Nephron (organoid): ENCODE measurements at regions not wholly inside any gene's neighbourhood (a gene's known extent, or its start where the extent isn't known, plus 50 kb on each side); places are given as distances from the start of the nearest gene placed in this dataset.
"Not testable (repeated sequence)": the region's sequence is repeated elsewhere in the genome, so short reads cannot be mapped to it uniquely, and the experiment has no call there.

Experiments
- H3K27ac Mint-ChIP-seq, 3 experiments: 2 replicates each; pipeline ENCODE4 v1.8.0; 2020; ENCODE audit warnings: mixed read lengths in 3 of 3, mild to moderate bottlenecking in 2 of 3, moderate library complexity in 1 of 3
- H3K27me3 Mint-ChIP-seq: 2 replicates; pipeline ENCODE4 v1.8.0; 2021; ENCODE audit warnings: low read depth, mild to moderate bottlenecking, moderate library complexity, mixed read lengths
- H3K36me3 Mint-ChIP-seq: 2 replicates; pipeline ENCODE4 v1.8.0; 2020; ENCODE audit warnings: low read depth, mixed read lengths
- H3K4me1 Mint-ChIP-seq: 2 replicates; pipeline ENCODE4 v1.8.0; 2020; ENCODE audit warnings: mixed read lengths
- H3K4me3 Mint-ChIP-seq, 3 experiments: 2 replicates each; pipeline ENCODE4 v1.8.0; 2020; ENCODE audit warnings: mild to moderate bottlenecking in 3 of 3, mixed read lengths in 3 of 3, moderate library complexity in 2 of 3
- H3K9me3 Mint-ChIP-seq: 2 replicates; pipeline ENCODE4 v1.8.0; 2020; ENCODE audit warnings: mixed read lengths
- TF ChIP-seq, protein P1 (sequence below), 3 experiments: fragments of 200-600 bp; sonication (generic); IDR thresholded peaks; one replicate each; pipeline ENCODE4 v1.5.0; 2021; ENCODE audit warnings: antibody characterized with exemption in 3 of 3; ENCODE audit not compliant: unreplicated experiment in 3 of 3

DNA sequence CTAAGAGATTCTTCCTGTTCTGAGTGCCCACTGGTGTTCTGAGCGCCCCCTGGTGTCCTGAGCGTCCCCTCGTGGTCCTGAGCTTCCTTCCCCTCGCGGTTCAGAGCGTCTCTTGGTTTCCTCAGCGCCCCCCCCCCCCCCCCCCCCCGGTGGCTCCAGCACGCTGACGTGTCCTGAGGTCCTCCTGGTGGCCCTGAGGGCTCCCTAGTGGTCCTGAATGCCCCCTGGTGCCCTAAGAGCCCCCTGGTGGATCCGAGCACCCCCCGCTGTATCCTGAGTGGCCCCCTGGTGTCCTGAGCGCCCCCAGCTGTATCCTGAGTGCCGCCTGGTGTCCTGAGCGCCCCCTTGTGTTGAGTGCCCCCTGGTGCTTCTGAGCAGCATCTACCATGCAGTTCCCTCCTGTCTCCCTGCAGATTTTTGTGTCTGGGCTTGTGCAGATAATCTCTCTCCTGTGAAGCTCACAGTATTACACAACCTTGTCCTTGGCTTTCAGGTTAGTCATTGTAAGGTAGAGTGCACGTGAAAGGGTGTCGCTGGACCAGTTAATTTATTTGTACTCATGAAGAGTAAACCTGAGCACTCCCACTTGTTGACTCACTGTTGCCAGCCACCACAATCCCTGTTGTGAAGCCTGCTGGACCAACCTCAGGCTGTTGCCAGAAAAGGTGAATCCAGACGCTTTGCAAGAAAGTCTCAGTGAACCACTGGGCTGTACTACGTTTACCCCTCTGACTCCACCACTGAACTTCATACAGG, 1168.4 kb downstream of the TMEM121 start:
- no peaks in the 10 kb centered on the region for H3K27me3 Mint-ChIP-seq
- no peak overlapping the region for H3K27ac Mint-ChIP-seq
- peaks cover 6% of the 10 kb centered on the region for H3K36me3 Mint-ChIP-seq
- H3K9me3 Mint-ChIP-seq, result peaks cover 27% of the 10 kb centered on the region
- H3K4me1 Mint-ChIP-seq, result no peaks in the 10 kb centered on the region
- TF ChIP-seq, protein P1, sequence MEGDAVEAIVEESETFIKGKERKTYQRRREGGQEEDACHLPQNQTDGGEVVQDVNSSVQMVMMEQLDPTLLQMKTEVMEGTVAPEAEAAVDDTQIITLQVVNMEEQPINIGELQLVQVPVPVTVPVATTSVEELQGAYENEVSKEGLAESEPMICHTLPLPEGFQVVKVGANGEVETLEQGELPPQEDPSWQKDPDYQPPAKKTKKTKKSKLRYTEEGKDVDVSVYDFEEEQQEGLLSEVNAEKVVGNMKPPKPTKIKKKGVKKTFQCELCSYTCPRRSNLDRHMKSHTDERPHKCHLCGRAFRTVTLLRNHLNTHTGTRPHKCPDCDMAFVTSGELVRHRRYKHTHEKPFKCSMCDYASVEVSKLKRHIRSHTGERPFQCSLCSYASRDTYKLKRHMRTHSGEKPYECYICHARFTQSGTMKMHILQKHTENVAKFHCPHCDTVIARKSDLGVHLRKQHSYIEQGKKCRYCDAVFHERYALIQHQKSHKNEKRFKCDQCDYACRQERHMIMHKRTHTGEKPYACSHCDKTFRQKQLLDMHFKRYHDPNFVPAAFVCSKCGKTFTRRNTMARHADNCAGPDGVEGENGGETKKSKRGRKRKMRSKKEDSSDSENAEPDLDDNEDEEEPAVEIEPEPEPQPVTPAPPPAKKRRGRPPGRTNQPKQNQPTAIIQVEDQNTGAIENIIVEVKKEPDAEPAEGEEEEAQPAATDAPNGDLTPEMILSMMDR (IDR thresholded peaks at IDR 0.05; ENCODE audit: unreplicated experiment in 3 of 3), result no peak
- H3K4me3 Mint-ChIP-seq, result no peak overlapping the region

DNA sequence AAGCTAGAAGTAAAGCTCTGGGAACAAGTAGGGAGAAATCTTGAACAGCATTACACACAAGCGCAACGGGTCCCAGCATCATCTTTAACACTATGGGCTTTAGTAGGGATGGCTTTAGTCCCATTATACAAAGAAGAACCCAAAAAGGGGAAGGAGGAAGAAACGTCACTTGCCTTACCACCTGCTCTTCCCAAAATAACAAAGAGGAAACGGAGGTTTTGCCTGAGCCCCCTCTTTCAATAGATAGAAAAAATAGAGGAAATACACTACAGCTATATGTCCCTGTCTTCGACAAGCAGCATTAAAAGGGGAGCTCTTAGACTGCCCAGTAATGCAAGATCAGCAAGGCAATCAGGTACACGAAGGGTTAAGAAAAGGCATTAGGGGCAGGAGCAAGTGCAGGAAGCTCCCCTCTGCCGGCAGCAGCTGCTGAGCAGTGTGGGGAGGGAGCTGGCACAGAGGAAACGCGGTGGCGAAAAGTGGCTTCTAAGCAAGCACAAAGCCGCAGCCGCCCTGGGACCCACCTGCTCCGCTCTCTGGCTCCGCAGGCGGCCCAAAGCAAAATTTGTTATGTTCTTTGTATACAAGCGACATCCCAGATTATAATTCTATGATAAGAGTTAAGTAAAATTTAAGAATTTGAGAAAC, 1172.4 kb downstream of the TMEM121 start:
- H3K4me3 Mint-ChIP-seq, H3K27ac Mint-ChIP-seq, H3K27me3 Mint-ChIP-seq, H3K36me3 Mint-ChIP-seq, H3K4me1 Mint-ChIP-seq: not testable (repeated sequence)
- H3K9me3 Mint-ChIP-seq, result peaks cover 15% of the 10 kb centered on the region

DNA sequence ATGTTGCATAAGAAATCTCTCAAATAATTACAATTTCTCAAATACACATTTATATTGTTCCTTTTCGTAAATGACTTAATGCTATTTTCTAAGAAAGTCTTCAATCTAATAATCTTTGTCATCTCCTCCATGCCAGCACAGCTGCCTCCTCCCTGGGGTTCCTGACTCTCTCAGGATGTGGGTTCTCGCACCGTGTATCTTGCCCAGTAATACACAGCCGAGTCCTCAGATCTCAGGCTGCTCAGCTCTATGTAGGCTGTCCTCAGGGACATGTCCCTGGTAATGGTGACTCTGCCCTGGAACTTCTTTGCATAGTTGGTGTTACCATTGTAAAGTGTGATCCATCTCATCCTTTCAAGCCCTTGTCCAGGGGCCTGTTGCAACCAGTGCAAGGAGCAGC, 1177.3 kb downstream of the TMEM121 start:
- not testable (repeated sequence) for H3K4me1 Mint-ChIP-seq, H3K36me3 Mint-ChIP-seq, H3K4me3 Mint-ChIP-seq, H3K27me3 Mint-ChIP-seq, H3K27ac Mint-ChIP-seq
- peaks cover 10% of the 10 kb centered on the region for H3K9me3 Mint-ChIP-seq

DNA sequence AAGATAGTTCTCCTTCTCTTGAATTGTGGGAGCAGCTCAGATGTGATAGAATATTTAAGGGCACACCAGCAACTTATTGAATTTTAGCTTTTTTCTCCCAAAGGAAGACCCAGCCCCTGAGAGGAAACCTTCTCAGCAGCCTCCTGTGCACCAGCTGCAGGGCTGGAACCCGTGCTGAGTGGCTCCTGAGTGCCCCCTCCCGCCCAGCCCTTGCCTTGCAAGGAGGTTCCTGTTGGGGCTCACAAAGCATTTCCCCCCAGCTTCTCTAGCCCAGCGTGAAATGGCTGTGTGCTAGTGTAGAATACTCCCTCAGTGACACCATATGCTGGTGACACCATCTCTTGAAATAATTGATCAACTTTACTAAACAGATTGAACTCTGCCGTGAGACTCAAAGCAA, 1180.1 kb downstream of the TMEM121 start:
- not testable (repeated sequence) for H3K4me1 Mint-ChIP-seq, H3K4me3 Mint-ChIP-seq, H3K27me3 Mint-ChIP-seq, H3K36me3 Mint-ChIP-seq, H3K27ac Mint-ChIP-seq
- peaks cover 16% of the 10 kb centered on the region for H3K9me3 Mint-ChIP-seq

DNA sequence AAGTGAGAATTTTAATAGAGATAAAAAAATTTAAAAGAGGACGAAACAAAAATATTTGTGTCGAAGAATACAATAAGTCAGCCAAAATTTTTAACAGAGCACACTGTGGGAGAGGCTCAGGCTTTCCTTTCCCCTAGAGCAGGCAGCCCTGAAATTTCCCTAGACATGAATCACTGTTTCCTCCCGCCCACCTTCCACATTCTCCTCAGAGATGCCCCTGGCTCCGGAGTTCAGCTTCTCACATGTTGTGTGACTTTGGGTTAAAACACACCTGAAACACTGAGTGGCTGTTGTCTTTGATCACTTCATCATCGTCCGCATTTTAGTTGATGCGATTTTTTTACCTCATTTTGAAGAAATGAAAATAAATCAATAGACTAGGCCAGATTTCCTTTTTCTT, 1183.8 kb downstream of the TMEM121 start:
- H3K4me3 Mint-ChIP-seq, H3K4me1 Mint-ChIP-seq, H3K27me3 Mint-ChIP-seq, H3K36me3 Mint-ChIP-seq, H3K27ac Mint-ChIP-seq: not testable (repeated sequence)
- peaks cover 21% of the 10 kb centered on the region for H3K9me3 Mint-ChIP-seq

DNA sequence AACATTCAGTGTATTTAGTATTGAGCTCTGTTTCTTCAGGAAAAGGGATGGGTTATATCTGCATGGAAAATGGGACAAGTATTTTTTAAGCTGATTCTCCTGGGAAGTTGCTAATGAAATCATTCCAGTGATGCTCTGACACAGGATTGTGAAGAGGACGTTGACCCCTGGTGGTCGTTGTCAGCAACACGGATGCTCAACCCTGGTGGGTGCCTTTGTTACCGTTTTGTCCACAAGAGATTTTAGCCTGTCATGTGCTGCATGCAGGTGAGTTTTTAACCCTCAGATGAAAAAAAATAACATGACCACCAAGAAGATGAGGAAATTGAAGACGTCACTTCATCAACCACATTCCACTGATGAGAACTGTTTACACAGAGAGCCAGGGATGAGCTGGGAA, 1186.1 kb downstream of the TMEM121 start:
- H3K4me1 Mint-ChIP-seq, H3K4me3 Mint-ChIP-seq, H3K27me3 Mint-ChIP-seq, H3K36me3 Mint-ChIP-seq, H3K27ac Mint-ChIP-seq: not testable (repeated sequence)
- H3K9me3 Mint-ChIP-seq, result peaks cover 21% of the 10 kb centered on the region

DNA sequence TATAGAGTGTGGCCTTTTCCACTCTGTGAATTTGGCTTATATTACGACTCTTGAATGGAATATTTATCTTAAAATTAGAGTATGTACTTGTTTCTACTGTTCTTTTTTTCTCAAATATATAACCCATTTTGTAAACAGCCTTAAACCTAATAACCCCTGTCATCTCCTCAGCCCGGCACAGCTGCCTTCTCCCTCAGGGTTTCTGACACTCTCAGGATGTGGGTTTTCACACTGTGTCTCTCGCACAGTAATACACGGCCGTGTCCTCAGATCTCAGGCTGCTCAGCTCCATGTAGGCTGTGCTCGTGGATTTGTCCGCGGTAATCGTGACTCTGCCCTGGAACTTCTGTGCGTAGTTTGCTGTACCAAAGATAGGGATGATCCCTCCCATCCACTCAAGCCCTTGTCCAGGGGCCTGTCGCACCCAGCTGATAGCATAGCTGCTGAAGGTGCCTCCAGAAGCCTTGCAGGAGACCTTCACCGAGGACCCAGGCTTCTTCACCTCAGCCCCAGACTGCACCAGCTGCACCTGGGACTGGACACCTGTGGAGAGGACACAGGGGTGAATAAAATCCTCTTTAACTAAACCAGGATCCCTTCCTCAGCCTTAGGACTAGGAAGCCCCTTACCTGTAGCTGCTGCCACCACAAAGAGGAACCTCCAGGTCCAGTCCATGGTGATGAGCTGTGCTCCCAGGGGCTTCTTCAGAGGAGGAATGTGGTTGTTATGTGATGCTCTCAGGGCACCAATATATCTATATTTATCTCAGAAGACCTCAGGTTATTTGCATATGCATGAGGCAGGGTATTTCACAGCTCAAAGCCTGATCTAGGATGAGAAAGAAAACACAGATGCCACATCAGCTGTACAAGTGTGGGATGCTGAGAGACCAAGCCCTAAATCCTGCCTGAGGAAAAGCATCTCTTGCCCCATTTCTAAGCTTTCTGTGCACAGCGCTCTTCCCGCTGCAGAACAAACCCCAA, 1188.4 kb downstream of the TMEM121 start:
- not testable (repeated sequence) for H3K36me3 Mint-ChIP-seq, H3K27me3 Mint-ChIP-seq, H3K4me1 Mint-ChIP-seq, H3K4me3 Mint-ChIP-seq, H3K27ac Mint-ChIP-seq
- peaks cover 14% of the 10 kb centered on the region for H3K9me3 Mint-ChIP-seq

DNA sequence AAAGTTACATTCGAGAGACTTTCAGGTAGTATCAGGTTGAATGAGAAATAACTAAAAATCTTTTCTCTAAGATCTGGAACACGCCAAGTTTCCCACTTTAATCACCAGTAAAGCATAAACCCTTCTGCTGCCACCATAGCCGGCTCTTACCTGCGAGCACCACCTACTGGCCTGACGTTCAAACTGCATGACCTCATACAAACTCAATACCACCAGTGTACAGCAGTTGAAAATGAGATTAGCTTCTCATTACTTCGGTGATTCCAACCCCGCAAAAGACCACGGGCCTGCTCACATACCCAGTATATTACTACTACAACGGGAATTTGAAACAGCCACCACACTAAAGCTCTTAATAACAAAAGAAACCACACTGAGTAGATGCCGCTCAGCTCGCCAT, 1191.2 kb downstream of the TMEM121 start:
- not testable (repeated sequence) for H3K4me3 Mint-ChIP-seq, H3K36me3 Mint-ChIP-seq, H3K27me3 Mint-ChIP-seq, H3K27ac Mint-ChIP-seq, H3K9me3 Mint-ChIP-seq, H3K4me1 Mint-ChIP-seq

DNA sequence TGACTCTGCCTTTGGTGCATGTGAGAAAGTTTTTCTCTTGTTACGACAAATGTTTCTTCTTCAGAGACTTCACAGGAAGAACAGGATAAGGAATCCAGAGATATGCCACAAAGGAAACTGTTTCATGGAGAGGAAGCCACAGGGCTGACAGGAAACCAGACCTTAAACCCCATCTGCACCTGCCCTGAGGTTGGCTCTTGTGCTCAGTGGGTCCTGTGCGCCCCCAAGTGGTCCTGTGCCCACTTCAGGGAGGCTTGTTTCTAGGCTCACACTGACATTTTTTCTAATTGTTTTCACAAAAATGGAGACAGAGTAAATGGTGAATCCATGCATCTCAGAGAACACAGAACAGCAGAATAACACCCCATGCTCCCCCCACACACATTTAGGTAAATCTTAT, 1193.5 kb downstream of the TMEM121 start:
- not testable (repeated sequence) for H3K9me3 Mint-ChIP-seq, H3K27ac Mint-ChIP-seq, H3K4me1 Mint-ChIP-seq, H3K36me3 Mint-ChIP-seq, H3K27me3 Mint-ChIP-seq, H3K4me3 Mint-ChIP-seq

DNA sequence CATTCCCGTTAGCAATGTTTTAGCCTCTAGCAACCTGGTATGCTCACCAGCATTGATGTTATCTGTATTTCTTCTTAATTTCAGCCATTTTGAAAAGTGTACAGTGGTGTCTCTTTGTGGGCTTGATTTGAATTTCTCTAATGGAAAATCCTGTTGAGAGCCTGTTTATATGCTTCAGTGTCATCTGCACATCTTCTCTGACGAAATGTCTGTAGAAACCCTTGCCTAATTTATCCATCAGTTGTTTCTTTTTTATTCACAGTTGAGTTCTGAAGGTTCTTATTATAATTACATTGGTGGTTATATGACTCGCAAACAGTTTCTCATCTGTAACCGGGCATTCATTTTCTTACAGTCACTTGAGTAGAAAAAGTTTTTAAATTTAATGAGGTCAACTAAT, 1195.5 kb downstream of the TMEM121 start:
- H3K4me1 Mint-ChIP-seq, H3K36me3 Mint-ChIP-seq, H3K27me3 Mint-ChIP-seq, H3K4me3 Mint-ChIP-seq, H3K27ac Mint-ChIP-seq, H3K9me3 Mint-ChIP-seq: not testable (repeated sequence)

DNA sequence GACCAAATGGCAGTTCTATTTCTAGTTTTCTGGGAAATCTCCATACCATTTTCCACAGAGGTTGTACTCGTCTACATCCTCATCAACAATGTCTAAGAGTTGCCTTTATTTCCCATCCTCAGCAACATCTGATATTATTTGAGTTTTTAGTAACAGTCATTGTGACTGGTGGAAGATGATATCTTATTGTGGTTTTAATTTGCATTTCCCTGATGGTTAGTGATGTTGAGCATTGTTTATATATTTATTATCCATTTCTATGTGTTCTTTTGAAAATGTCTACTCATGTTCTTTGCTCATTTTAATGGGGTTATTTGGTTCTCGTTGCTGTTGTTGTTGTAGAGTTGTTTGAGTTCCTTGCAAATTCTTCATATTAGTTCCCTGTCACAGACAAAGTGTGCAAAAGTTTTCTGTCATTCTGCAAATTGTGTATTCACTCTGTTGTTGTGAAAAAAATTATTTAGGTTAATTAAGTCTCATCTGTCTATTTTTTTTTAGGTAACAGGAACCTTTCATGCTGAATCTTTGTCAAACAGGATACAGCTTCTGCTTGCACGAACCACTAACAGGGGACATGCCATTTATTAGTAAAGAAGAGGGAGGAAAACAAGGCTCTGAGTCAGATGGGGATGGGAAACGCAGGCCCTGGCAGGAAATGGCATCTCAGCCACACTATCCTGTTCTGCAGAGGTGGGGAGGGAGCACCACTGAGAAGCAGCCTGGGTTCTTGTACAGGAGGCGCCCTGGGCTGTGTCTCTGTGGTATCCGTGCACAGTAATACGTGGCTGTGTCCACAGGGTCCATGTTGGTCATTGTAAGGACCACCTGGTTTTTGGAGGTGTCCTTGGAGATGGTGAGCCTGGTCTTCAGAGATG, 1196.7 kb downstream of the TMEM121 start:
- not testable (repeated sequence) for H3K4me3 Mint-ChIP-seq, H3K27me3 Mint-ChIP-seq, H3K4me1 Mint-ChIP-seq, H3K36me3 Mint-ChIP-seq, H3K27ac Mint-ChIP-seq, H3K9me3 Mint-ChIP-seq

DNA sequence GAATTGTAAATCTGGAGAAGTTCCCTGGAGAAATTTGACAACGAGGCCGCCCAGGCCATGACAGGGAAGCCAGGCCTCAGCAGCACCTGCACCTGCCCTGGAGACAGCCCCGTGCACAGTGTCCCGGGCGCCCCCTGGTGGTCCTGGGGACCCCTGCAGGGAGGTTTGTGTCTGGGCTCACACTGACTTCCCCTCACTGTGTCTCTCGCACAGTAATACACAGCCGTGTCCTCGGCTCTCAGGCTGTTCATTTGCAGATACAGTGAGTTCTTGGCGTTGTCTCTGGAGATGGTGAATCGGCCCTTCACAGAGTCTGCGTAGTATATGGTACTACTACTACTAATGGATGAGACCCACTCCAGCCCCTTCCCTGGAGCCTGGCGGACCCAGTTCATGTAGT, 1201.6 kb downstream of the TMEM121 start:
- not testable (repeated sequence) for H3K9me3 Mint-ChIP-seq, H3K27me3 Mint-ChIP-seq, H3K4me1 Mint-ChIP-seq, H3K36me3 Mint-ChIP-seq, H3K27ac Mint-ChIP-seq, H3K4me3 Mint-ChIP-seq
